Mucosa of gallbladder (tissue), 1 donor: ENCODE measurements at regions not wholly inside any gene's neighbourhood (a gene's known extent, or its start where the extent isn't known, plus 50 kb on each side); places are given as distances from the start of the nearest gene placed in this dataset.
"Not testable (repeated sequence)": the region's sequence is repeated elsewhere in the genome, so short reads cannot be mapped to it uniquely, and the experiment has no call there.

Experiments
- DNase-seq: peaks from one replicate; pipeline ENCODE4 v3.0.0-alpha.2; 2020; ENCODE audit warnings: low spot score
- donor health status: DM: no; HTN: no; CAD: no.

DNA sequence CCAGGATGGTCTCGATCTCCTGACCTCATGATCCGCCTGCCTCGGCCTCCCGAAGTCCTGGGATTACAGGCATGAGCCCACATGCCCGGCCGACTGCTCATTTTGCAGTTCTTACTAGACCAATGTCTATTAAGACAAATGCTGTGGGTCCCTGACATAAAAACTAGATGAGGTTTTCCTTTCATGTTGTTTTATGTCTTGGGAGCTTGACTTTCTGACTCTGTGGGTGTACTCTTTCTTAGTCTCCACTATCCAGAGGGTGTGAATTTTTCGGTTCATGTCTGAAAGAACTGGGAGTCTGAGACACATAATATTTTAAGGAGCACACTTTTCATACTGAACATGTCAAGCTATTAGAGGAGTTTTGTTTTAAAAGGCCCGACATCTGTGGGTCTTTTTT is 744.9 kb upstream of the B3GALT2 start:
- DNase-seq = no peak

DNA sequence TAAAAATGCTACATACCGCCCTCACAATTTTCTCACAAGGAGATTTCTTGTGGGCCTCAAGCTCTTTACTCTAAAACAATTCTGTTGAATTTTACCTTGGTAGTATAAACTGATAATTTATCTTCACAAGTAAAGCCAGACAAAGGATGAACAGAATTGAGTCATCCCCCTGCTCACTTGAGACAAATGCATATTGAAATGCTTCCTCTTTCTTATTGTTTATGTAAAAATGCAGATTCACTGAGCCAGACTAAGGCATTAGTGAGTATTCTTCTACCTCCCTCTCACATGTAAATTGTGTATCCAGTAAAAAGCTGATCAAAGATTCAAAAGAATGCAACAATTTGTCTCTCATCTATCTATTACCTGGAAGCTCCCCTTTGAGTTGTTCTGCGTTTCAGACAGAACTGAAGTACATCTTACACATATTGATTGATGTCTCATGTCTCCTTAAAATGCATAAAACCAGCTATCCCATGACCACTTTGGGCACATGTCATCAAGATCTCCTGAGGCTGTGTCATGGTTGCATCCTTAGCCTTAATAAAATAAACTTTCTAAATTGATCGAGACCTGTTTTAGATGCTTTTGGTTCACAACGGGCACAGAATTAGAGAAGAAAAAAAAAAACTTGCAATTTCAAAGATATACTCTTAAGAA is 743.1 kb upstream of the B3GALT2 start:
- DNase-seq = no peak

DNA sequence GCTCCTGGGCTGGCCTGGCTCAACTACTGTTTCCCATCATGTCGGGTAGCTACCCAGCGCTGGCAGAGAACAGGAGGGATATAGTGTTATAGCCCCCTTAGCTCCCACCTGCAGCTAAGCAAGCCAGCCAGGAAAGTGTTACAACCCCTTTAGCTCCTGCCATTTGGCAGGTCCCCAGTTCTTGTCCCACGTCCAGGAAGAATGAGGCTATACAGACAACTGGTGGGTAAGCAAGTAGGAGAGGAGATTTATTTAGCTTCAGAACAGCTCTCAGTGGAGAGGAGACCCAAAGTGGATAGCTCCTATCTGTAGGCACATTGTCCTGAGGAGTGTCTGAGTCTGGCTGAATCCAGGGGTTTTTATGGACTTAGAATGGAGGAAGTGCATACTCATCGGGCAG is 741.1 kb upstream of the B3GALT2 start:
- no peak for DNase-seq

DNA sequence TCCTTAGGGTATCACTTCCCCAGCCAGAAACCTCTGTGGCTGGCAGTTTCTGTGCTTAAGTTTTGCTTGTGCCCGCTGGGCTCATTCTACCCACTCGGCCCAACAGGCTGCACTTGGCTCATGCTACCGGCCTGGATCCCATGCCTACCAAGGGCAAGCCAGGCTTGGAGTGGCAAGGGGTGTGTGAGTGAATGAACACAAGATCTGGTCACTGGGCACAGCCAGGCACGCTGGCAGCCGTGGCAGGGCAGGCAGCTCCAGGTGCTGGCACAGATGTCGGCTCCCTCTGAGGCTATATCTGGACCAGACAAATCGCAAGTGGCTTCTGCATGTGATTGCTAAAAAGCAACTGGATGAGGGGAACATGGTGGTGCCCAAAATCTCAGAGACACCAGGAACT is 740.5 kb upstream of the B3GALT2 start:
- DNase-seq = no peak

DNA sequence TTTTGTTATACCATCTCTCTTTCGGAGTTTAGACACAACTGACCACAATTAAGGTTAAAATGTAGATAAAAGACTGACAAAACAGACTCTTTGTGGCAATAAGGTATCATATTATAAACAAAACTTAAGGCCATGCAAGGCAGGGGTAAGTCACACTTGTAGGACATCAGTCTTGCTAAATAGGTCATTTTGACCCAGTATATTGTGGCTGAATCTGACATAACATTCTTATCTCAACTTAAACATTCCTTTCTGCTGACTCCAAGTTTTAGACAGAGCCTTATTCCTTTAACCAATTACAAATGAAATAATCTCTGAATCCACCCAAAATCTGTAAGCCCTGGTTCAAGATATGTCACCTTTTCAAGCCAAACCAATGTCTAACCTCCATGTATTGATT is 733.4 kb upstream of the B3GALT2 start:
- DNase-seq = no peak

DNA sequence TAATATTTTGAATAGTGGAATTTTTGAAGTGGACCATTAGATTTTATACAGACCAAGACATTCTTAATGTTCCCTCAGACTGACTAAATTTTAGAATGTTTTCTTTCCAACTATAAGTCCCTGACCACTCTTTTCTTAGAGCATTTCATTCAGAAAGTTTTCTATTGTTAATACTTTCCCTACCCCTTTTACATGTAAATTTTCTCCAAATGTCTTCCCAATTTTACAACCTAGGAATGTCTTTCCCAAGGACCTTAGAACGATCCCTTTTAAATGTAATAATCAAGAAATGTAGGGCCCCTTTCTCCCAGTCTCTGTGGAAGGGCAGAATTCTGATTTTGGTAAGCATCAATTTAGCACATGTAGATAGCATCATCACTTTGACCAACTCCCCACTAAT is 730.0 kb upstream of the B3GALT2 start:
- DNase-seq = no peak

DNA sequence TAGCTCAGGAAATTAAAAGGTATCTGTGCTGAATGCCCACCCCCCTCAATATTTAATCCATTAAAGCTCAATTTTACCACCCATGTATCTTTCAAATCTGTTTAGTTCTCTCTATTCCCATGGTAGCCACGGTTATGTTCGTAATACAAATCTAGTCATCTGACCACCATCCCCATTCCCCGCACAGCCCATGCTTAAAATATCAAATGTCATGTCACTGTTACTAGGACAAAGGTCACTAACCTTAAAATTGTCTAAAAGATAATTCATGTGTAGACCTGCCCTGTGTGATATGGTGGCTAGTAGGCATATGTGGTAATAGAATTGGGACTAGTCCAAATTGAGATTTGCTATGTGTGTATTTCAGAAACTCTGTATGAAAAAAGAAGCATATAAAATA is 728.5 kb upstream of the B3GALT2 start:
- no peak for DNase-seq

DNA sequence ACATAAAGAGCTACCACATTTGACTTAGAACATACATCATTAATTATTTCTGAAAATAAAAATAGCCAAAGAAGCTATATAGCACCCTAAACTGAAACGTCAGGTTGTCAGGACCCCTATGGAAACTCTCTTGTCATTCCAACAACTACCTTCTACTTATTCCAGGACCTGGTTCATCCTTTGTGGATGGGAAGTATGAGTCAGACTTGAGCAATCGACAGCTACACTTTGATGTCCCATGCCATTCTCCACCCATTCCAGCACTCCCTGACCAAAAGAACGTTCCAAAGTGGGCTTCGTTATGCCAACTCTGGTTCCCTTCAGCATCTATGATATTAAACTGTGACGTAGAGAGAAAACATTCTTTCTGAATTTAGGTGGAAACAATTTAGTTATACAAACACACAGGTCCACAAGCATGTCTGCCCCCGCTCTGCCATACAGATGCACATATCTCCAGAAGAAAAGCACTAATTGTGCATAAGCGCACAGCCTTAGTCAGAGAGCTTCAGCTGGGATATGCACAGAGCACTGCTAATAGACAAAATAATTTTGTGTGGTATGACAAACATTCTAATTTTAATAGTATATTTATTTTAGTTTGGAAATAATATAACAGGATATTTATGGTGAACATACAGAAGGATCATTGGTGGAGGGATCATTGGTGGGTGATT is 723.1 kb upstream of the B3GALT2 start:
- DNase-seq = no peak

DNA sequence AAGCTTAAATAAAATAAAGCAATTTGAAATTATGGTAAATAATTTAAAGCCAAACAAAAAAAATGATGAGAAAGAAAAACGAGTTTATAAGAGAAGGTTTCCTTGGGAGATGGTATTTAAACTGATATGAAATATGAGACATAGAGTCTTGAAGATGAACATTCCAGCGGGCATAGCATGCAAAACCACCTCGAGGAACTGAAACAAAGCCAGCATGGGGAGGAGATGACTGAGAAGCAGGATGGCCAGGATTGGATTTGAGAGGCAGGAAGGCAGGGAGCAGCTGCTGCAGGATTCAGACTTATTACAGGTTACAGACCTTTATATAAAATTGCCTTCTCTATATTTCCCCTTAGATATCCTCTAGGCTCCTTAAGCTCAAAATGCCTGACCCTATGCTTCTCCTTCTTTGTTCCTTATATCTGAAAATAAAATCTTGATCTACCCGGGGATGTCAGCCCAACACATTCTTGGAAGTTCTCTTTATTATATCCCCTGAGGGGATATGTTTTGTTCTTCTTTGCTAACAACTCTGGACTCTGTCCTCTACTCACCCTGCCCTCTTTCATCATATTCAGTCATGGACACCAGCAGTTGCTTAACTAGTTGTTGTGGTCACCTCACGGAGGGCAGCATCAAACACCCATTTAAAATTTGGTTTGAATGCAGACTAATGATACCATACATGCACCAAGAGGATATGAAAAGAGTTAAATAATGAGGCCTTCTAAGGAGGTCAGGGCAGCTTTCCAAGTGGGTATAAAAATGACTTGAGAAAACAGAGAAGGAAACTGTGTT is 719.1 kb upstream of the B3GALT2 start:
- no peak for DNase-seq

DNA sequence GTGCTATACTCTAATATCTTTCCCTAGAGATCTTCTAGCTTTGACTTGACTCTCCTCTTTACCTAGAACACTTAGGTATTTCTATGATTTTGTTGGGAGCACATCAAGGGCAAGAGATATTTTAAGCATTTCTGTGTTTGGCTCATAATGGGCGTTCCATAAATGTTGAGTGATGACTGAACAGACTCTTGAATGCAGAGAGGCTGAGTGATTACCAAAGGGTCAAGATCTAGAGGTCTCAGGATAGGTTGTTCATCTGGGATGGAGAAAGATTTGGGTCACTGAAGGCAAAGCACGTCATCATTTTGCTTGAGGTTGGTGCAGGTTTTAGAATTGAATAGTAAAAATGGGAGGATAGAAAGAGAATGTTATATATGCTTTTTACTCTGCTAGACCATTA is 705.4 kb upstream of the B3GALT2 start:
- DNase-seq = no peak

DNA sequence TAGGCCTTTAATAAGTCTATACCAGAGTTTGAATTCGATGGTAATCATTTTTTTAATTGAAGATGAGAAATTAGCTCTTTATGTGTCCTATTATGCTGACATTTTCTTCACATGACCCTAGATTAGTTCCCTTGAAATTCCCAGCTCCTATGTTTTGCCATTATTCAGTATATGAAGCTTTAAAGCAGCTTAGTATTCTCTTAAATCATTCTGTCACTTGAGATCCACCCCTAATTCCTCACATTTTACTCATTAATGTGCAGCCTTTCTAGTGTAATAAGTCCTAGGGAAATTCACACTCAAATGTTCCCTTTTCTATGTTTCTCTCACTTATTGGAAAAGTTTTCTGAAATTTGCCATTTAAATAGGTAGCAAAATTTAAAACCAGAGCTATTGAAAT is 704.5 kb upstream of the B3GALT2 start:
- DNase-seq = no peak

DNA sequence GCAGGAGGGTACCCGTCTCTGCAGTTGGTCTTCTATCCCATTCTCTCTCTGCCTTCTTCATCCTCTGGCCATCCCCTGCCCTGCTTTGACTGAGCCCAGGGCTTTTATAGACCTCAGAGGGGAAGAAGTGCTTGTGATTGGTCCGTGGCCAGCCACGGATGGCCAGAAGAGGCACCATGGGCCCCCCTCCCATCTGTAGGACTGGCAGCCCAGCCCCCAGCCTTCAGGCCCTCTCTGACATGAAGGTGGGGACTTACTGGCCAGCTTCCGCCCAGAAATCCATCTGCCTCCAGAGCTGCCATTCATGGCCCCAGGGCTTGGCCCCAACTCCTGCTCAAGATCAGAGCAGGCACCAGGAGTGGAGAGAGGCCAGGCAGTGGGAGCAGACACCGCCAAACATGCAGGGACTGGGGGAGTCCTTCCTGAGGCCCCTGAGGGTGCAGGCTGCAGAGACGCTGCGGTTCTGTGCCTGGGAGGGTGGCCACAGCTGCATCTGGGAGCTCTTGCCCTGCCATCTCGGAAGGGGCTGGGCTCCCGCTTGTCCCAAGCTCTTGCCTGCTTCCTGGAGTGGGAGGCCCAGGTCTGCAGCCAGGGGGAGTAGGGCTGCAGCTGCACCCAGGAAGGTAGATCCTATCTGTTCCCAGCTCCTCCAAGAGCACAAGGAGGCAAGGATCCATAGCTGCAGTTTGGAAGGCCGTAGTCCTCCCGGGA is 698.6 kb upstream of the B3GALT2 start:
- DNase-seq = no peak

DNA sequence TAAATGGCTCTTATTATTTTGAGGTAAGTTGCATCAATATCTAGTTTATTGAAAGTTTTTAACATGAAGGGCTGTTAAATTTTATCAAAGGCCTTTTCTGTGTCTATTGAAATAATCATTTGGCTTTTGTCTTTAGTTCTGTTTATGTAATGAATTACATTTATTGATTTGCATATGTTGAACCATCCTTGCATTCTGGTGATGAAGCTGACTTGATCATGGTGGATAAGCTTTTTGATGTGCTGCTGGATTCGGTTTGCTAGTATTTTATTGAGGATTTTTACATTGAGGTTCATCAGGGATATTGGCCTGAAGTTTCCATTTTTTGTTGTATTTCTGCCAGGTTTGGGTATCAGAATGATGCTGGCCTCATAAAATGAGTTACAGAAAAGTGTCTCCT is 691.5 kb upstream of the B3GALT2 start:
- DNase-seq = not testable (repeated sequence)

DNA sequence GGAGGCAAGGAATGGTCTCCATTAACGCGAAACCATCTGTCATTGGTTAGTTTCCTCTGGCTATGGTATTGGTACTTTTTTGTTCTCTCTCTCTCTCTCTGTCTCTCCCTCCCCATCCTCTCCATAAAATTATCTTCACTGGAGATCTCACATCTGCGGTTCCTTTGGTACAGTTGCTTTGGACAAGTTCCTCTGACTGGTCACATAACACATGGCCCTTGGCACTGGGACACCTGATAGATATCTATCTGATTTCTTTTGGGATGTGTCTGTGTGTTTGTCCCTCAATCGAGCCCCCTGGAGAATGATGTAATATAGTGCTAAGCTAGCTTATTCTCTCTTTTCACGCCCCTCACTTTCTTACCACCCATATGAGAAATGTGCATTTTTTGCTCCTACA is 682.0 kb upstream of the B3GALT2 start:
- DNase-seq = no peak

DNA sequence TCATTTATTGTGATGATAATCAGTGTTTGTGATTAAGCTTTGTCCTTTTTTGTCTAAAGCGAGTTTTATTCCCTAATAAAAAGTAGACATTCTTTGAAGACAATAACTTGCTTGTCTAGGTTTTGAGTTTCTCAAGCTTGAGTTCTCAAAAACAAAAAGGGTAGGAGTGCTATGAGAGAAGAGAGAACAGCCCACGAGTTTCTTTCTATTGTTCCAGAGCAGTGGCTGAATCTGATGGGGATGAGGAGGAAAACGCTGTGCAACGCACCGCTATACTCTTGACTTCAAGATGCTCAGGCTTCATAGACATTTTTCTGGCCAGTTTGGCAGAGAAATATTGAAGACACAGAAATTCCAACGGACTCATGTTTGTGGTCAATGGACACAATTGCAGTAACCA is 669.8 kb upstream of the B3GALT2 start:
- DNase-seq = no peak

DNA sequence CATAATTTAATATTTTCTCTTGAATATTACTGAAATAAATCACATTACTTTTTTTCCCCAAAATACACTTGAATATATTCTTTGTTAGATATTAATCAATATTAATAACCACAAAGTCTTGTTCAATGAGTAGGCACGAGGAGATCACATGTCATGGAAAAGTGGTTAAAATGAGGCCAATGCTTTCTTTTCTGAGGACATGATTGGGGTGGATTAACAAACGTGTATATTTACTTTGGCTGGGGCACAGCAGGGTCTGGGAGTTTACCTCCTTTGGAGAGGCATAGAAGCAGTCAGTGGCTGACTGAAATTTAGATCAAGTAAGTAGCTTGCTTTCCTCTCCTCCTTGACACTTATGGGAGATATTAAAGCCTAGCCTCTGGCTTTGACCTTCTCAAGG is 664.3 kb upstream of the B3GALT2 start:
- no peak for DNase-seq

DNA sequence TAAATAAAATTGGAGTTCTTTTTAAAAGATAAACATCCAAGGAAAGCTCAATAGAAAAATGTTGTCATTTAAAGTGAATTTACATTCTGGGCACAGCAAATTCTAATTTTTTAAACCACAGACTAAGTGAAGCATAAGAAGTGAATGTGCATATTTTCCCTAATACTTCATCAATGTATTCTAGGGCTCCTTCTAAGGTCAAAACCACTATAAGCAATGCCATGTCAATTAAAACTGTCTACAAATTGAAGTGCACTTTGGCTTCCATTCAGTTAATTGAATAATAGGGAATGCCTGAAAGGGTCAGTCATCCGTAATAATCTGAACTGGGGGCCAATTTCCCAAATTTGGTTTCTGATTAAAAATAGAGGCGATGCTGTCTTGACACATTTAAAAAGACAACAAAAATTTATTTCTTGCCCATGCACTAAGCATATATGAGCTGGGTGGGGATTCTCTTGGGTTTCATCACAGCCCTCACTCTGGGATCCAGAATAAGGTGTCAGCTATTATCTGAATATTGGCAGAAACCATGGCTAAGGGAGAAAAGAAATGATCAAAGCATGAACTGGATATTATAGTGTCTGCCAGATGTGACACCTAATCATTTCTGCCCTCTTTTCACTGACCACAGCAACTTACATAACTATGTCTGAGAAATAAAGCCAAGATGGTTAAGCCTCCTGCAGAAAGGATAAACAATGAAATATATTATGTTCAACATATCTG is 660.6 kb upstream of the B3GALT2 start:
- no peak for DNase-seq

DNA sequence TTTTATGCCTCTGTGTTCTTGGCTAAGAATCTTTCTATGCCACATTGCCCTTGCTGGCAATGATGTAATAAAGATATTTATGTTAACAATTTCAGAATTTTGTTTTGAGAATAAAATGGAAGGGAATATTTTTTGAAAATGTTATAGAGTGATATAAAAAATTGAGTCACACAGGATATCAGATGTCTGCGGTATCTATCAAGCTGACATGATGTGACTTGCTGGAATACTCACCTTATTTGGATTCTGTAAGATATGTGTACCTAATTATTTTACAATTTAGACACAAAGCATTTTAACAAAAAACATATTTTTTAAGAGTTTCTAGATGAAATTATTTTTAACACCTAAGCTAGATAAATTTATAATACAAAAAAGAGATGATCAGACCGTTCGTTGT is 660.0 kb upstream of the B3GALT2 start:
- no peak for DNase-seq

DNA sequence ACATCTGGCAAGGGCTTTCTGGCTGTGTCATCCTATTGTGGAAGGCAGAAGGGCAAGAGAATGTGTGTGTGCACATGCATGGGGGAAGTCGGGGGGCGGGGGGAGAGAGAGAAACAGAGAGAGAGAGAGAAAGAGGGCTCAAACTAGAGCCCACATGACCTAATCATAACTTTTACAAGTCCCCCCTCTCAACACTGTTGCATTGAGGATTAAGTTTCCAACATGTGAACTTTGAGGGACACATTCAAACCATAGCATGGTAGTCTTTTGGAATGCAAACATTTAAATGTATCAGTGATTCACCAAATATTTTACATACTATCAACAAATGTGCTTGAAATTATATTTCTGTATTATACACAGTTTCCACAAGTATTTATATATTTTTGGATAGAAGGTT is 655.4 kb upstream of the B3GALT2 start:
- DNase-seq = no peak

DNA sequence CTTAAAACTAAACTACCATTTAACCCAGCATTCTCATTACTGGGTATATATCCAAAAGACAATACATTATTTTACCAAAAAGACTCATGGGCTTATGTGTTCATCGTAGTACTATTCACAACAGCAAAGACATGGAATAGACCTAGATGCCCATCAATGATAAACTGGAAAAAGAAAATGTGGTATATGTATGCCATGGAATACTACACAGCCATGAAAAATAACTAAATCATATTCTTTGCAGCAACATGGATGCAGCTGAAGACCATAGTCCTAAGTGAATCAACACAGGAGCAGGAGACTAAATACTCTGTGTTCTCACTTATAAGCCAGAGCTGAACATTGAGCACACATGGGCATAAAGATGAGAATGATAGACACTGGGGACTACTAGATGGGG is 645.1 kb upstream of the B3GALT2 start:
- no peak for DNase-seq

DNA sequence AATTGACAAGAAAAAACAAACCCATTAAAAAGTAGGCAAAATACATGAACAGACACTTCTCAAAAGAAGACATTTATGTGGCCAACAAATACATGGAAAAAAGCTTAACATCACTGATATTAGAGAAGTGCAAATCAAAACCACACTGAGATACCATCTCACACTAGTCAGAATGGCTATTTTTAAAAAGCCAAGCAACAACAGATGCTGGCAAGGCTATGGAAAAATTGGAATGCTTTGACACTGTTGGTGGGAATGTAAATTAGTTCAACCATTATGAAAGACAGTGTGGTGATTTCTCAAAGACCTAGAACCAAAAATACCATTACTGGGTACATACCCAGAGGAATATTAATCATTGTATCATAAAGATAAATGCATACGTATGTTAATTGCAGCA is 641.1 kb upstream of the B3GALT2 start:
- no peak for DNase-seq

DNA sequence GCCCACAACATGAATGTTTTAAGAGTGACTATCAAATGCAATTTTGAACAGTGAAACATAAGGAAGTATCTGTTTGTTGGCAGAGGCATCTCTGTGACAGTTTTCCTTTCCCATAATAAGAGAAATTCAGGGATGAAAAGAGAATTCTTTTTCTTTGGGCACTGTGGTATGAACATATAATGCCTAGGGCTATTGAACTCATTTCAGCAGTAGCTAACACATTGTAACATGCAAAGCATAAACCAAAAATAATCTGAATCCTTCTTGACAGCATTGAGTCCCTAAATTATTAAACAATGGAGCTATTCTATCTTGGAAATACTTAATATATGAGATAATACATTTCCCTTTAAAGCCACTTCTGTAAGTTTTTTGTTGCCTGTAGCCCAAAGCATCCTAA is 633.0 kb upstream of the B3GALT2 start:
- no peak for DNase-seq
